Central memory CD8-positive, alpha-beta T cell (primary cell): ENCODE measurements at regions not wholly inside any gene's neighbourhood (a gene's known extent, or its start where the extent isn't known, plus 50 kb on each side); places are given as distances from the start of the nearest gene placed in this dataset.

ENCODE experiments used
- ATAC-seq: fragments of 150-1000 bp; cut with Tn5 transposase; replicated peaks from 2 replicates; pipeline ENCODE4 v1.10.0; 2022; ENCODE audit warnings: mild to moderate bottlenecking, moderate FRiP score, moderate number of reproducible peaks; ENCODE audit not compliant: poor library complexity, severe bottlenecking; ENCODE audit errors: extremely low read depth
- DNase-seq, 2 donors: peaks; one replicate each; pipeline ENCODE4 v3.0.0; 2021; ENCODE audit warnings: low spot score in 2 of 2
- H3K27ac Mint-ChIP-seq: one replicate; pipeline ENCODE4 v1.8.0; 2022; ENCODE audit warnings: low read depth, mild to moderate bottlenecking, moderate library complexity, mixed read lengths
- H3K27me3 Mint-ChIP-seq: one replicate; pipeline ENCODE4 v1.8.0; 2022; ENCODE audit warnings: mixed read lengths
- H3K36me3 Mint-ChIP-seq: one replicate; pipeline ENCODE4 v1.8.0; 2022; ENCODE audit warnings: mild to moderate bottlenecking, moderate library complexity, mixed read lengths; ENCODE audit not compliant: insufficient read depth
- H3K4me1 Mint-ChIP-seq: one replicate; pipeline ENCODE4 v1.8.0; 2022; ENCODE audit warnings: mixed read lengths
- H3K4me3 Mint-ChIP-seq: one replicate; pipeline ENCODE4 v1.8.0; 2022; ENCODE audit warnings: mild to moderate bottlenecking, moderate library complexity, mixed read lengths
- H3K9me3 Mint-ChIP-seq: one replicate; pipeline ENCODE4 v1.8.0; 2022; ENCODE audit warnings: mixed read lengths

- Mint-ChIP-seq H3K4me3 (no peak overlapping the region), H3K4me1 (no peaks in the 10 kb centered on the region), H3K9me3 (no peaks in the 10 kb centered on the region), H3K36me3 (peaks cover 3% of the 10 kb centered on the region), H3K27me3 (peaks cover 44% of the 10 kb centered on the region), H3K27ac (no peak overlapping the region)
- ATAC-seq (no peak), DNase-seq (no peak)
These were observed 102.9 kb downstream of the ABCC12 start for GRCh38 chr16:48052731-48053417.

GRCh38 chr16:48050871-48051270 lies 104.9 kb downstream of the ABCC12 start:
- DNase-seq, result no peak
- no peaks in the 10 kb centered on the region for H3K4me1 Mint-ChIP-seq

GRCh38 chr16:48049847-48050246 lies 105.9 kb downstream of the ABCC12 start:
- H3K27ac Mint-ChIP-seq, result no peak overlapping the region
- H3K4me1 Mint-ChIP-seq, result no peaks in the 10 kb centered on the region
- H3K4me3 Mint-ChIP-seq, result no peak overlapping the region
- peaks cover 2% of the 10 kb centered on the region for H3K36me3 Mint-ChIP-seq
- no peaks in the 10 kb centered on the region for H3K9me3 Mint-ChIP-seq
- DNase-seq, result no peak
- H3K27me3 Mint-ChIP-seq, result peaks cover 28% of the 10 kb centered on the region
- ATAC-seq, result no peak

More at GRCh38 chr16:48050871-48051270, 104.9 kb downstream of the ABCC12 start:
- Mint-ChIP-seq H3K9me3 (no peaks in the 10 kb centered on the region), H3K36me3 (peaks cover 3% of the 10 kb centered on the region), H3K4me3 (no peak overlapping the region), H3K27ac (no peak overlapping the region), H3K27me3 (peaks cover 35% of the 10 kb centered on the region)
- ATAC-seq, result no peak

- Mint-ChIP-seq H3K4me3 (no peak overlapping the region), H3K9me3 (no peaks in the 10 kb centered on the region), H3K27ac (no peak overlapping the region), H3K4me1 (no peaks in the 10 kb centered on the region), H3K36me3 (peaks cover 2% of the 10 kb centered on the region), H3K27me3 (peaks cover 19% of the 10 kb centered on the region)
- DNase-seq, result no peak
- no peak for ATAC-seq
These were observed 108.1 kb downstream of the ABCC12 start for GRCh38 chr16:48047720-48048119.

- Mint-ChIP-seq H3K4me1 (no peaks in the 10 kb centered on the region), H3K27me3 (peaks cover 15% of the 10 kb centered on the region), H3K27ac (no peak overlapping the region), H3K36me3 (peaks cover 2% of the 10 kb centered on the region), H3K4me3 (no peak overlapping the region), H3K9me3 (no peaks in the 10 kb centered on the region)
- DNase-seq (no peak), ATAC-seq (no peak)
These were observed 108.6 kb downstream of the ABCC12 start for GRCh38 chr16:48047241-48047640.

GRCh38 chr16:48044117-48044516 lies 111.7 kb downstream of the ABCC12 start:
- Mint-ChIP-seq H3K27me3 (peaks cover 5% of the 10 kb centered on the region), H3K9me3 (no peaks in the 10 kb centered on the region), H3K27ac (no peak overlapping the region), H3K4me3 (no peak overlapping the region), H3K36me3 (no peaks in the 10 kb centered on the region), H3K4me1 (no peaks in the 10 kb centered on the region)
- no peak for ATAC-seq
- no peak for DNase-seq

- DNase-seq, result no peak
- Mint-ChIP-seq H3K4me1 (no peaks in the 10 kb centered on the region), H3K4me3 (no peak overlapping the region), H3K36me3 (no peaks in the 10 kb centered on the region), H3K9me3 (no peaks in the 10 kb centered on the region), H3K27me3 (peaks cover 7% of the 10 kb centered on the region), H3K27ac (no peak overlapping the region)
- no peak for ATAC-seq
These were observed 113.8 kb downstream of the ABCC12 start for GRCh38 chr16:48041981-48042421.

GRCh38 chr16:48035142-48035541 lies 120.7 kb downstream of the ABCC12 start:
- Mint-ChIP-seq H3K27me3 (peaks cover 34% of the 10 kb centered on the region), H3K4me3 (no peak overlapping the region), H3K9me3 (peaks cover 5% of the 10 kb centered on the region), H3K36me3 (no peaks in the 10 kb centered on the region), H3K4me1 (no peaks in the 10 kb centered on the region), H3K27ac (no peak overlapping the region)
- ATAC-seq (no peak), DNase-seq (no peak)

- H3K4me3 Mint-ChIP-seq, result no peak overlapping the region
- H3K27me3 Mint-ChIP-seq, result peaks cover 27% of the 10 kb centered on the region
- ATAC-seq (no peak), DNase-seq (no peak)
- H3K9me3 Mint-ChIP-seq, result peaks cover 5% of the 10 kb centered on the region
- no peak overlapping the region for H3K27ac Mint-ChIP-seq
- H3K36me3 Mint-ChIP-seq, result no peaks in the 10 kb centered on the region
- no peaks in the 10 kb centered on the region for H3K4me1 Mint-ChIP-seq
These were observed 124.9 kb downstream of the ABCC12 start for GRCh38 chr16:48030926-48031325.

GRCh38 chr16:48029768-48030167 lies 126.0 kb downstream of the ABCC12 start:
- H3K4me3 Mint-ChIP-seq, result no peak overlapping the region
- H3K4me1 Mint-ChIP-seq, result no peaks in the 10 kb centered on the region
- no peak overlapping the region for H3K27ac Mint-ChIP-seq
- no peak for ATAC-seq
- H3K36me3 Mint-ChIP-seq, result no peaks in the 10 kb centered on the region
- peaks cover 19% of the 10 kb centered on the region for H3K27me3 Mint-ChIP-seq
- H3K9me3 Mint-ChIP-seq, result peaks cover 5% of the 10 kb centered on the region
- DNase-seq, result no peak

- H3K27me3 Mint-ChIP-seq, result peaks cover 16% of the 10 kb centered on the region
- no peak overlapping the region for H3K4me3 Mint-ChIP-seq
- H3K27ac Mint-ChIP-seq, result no peak overlapping the region
- H3K4me1 Mint-ChIP-seq, result no peaks in the 10 kb centered on the region
- no peaks in the 10 kb centered on the region for H3K36me3 Mint-ChIP-seq
- H3K9me3 Mint-ChIP-seq, result no peaks in the 10 kb centered on the region
- no peak for ATAC-seq
- no peak for DNase-seq
These were observed 130.4 kb downstream of the ABCC12 start for GRCh38 chr16:48025359-48025758.

GRCh38 chr16:48024042-48024441 lies 131.8 kb downstream of the ABCC12 start:
- DNase-seq, result no peak
- no peak for ATAC-seq
- no peak overlapping the region for H3K27ac Mint-ChIP-seq
- H3K4me3 Mint-ChIP-seq, result no peak overlapping the region
- H3K27me3 Mint-ChIP-seq, result peaks cover 16% of the 10 kb centered on the region
- H3K4me1 Mint-ChIP-seq, result no peaks in the 10 kb centered on the region
- no peaks in the 10 kb centered on the region for H3K36me3 Mint-ChIP-seq
- no peaks in the 10 kb centered on the region for H3K9me3 Mint-ChIP-seq

- H3K4me3 Mint-ChIP-seq, result no peak overlapping the region
- no peak for ATAC-seq
- peaks cover 16% of the 10 kb centered on the region for H3K27me3 Mint-ChIP-seq
- H3K36me3 Mint-ChIP-seq, result no peaks in the 10 kb centered on the region
- H3K4me1 Mint-ChIP-seq, result no peaks in the 10 kb centered on the region
- H3K27ac Mint-ChIP-seq, result no peak overlapping the region
- no peaks in the 10 kb centered on the region for H3K9me3 Mint-ChIP-seq
- DNase-seq, result no peak
These were observed 133.3 kb downstream of the ABCC12 start for GRCh38 chr16:48022496-48022895.
